Myocyte (in vitro differentiated cells): ENCODE measurements at regions not wholly inside any gene's neighbourhood (a gene's known extent, or its start where the extent isn't known, plus 50 kb on each side); places are given as distances from the start of the nearest gene placed in this dataset.
"Not testable (repeated sequence)": the region's sequence is repeated elsewhere in the genome, so short reads cannot be mapped to it uniquely, and the experiment has no call there.

ENCODE experiments used
- DNase-seq: peaks from one replicate; pipeline ENCODE4 v3.0.0-alpha.2; 2012; ENCODE audit warnings: low read depth

- no peak for DNase-seq
These were observed 90.4 kb upstream of the RBMS1 start for GRCh38 chr2:160583813-160584537.

- DNase-seq: peak; percentile 71
These were observed 91.4 kb upstream of the RBMS1 start for GRCh38 chr2:160584972-160585494.

- DNase-seq: no peak
These were observed 97.1 kb upstream of the RBMS1 start for GRCh38 chr2:160590664-160591063.

GRCh38 chr2:160592401-160592800, 98.8 kb upstream of the RBMS1 start:
- no peak for DNase-seq

GRCh38 chr2:160592993-160593392, 99.4 kb upstream of the RBMS1 start:
- DNase-seq: no peak

GRCh38 chr2:160596441-160596840, 102.8 kb upstream of the RBMS1 start:
- DNase-seq: no peak

GRCh38 chr2:160600437-160600836, 106.8 kb upstream of the RBMS1 start:
- DNase-seq: not testable (repeated sequence)

- DNase-seq: no peak
These were observed 108.5 kb upstream of the RBMS1 start for GRCh38 chr2:160602073-160602472.

GRCh38 chr2:160603771-160604510, 110.3 kb upstream of the RBMS1 start:
- no peak for DNase-seq

- DNase-seq: no peak
These were observed 112.7 kb upstream of the RBMS1 start for GRCh38 chr2:160606341-160606740.

- DNase-seq: no peak
These were observed 115.0 kb upstream of the RBMS1 start for GRCh38 chr2:160608599-160608998.

GRCh38 chr2:160609346-160609745, 115.7 kb upstream of the RBMS1 start:
- no peak for DNase-seq

- no peak for DNase-seq
These were observed 116.4 kb upstream of the RBMS1 start for GRCh38 chr2:160610041-160610440.

- no peak for DNase-seq
These were observed 118.8 kb upstream of the RBMS1 start for GRCh38 chr2:160612266-160612856.

GRCh38 chr2:160613466-160614153, 120.0 kb upstream of the RBMS1 start:
- DNase-seq: peak; percentile 30

- DNase-seq: no peak
These were observed 120.8 kb upstream of the RBMS1 start for GRCh38 chr2:160614391-160614790.

GRCh38 chr2:160615706-160616105, 122.1 kb upstream of the RBMS1 start:
- no peak for DNase-seq

- no peak for DNase-seq
These were observed 122.5 kb upstream of the RBMS1 start for GRCh38 chr2:160616149-160616548.

GRCh38 chr2:160621748-160622147, 128.1 kb upstream of the RBMS1 start:
- no peak for DNase-seq

GRCh38 chr2:160628020-160628637, 134.5 kb upstream of the RBMS1 start:
- not testable (repeated sequence) for DNase-seq

- no peak for DNase-seq
These were observed 135.2 kb upstream of the RBMS1 start for GRCh38 chr2:160628811-160629210.
